NT2/D1 (cell line): ENCODE measurements at regions not wholly inside any gene's neighbourhood (a gene's known extent, or its start where the extent isn't known, plus 50 kb on each side); places are given as distances from the start of the nearest gene placed in this dataset.
A peak's percentile ranks its signal among the peaks of the same experiment; 100 is the strongest.

Experiments
- DNase-seq: peaks from one replicate; pipeline ENCODE4 v3.0.0-alpha.2; 2011; ENCODE audit warnings: low read depth, low spot score
- H3K27me3 ChIP-seq: 2 replicates; pipeline ENCODE4 v1.6.0; 2011; ENCODE audit warnings: mild to moderate bottlenecking; ENCODE audit not compliant: insufficient read length, insufficient read depth
- H3K36me3 ChIP-seq: 2 replicates; pipeline ENCODE4 v1.6.1; 2011; ENCODE audit warnings: mild to moderate bottlenecking, low read length, mixed read lengths; ENCODE audit not compliant: insufficient read depth, insufficient read length
- H3K4me1 ChIP-seq: 2 replicates; pipeline ENCODE4 v1.5.1; 2011; ENCODE audit not compliant: insufficient read depth, insufficient read length
- H3K4me3 ChIP-seq: 2 replicates; pipeline ENCODE4 v1.5.1; 2011; ENCODE audit warnings: low read depth; ENCODE audit not compliant: insufficient read length
- H3K9ac ChIP-seq: 2 replicates; pipeline ENCODE4 v1.6.0; 2011; ENCODE audit warnings: low read depth; ENCODE audit not compliant: insufficient read length
- H3K9me3 ChIP-seq: 2 replicates; pipeline ENCODE4 v1.5.1; 2011; ENCODE audit warnings: mild to moderate bottlenecking, low read length; ENCODE audit not compliant: insufficient read depth
- SUZ12 ChIP-seq: IDR thresholded peaks from 2 replicates; pipeline ENCODE4 v1.6.1; 2011; ENCODE audit not compliant: insufficient read length, insufficient read depth; ENCODE audit errors: extremely low read depth
- YY1 ChIP-seq: IDR thresholded peaks from 2 replicates; pipeline ENCODE4 v1.6.1; 2011; ENCODE audit not compliant: insufficient read length, insufficient read depth
- ZNF274 ChIP-seq: IDR thresholded peaks from 2 replicates; pipeline ENCODE4 v1.6.1; 2011; ENCODE audit warnings: mild to moderate bottlenecking, low read depth, low read length

- Histone ChIP-seq H3K36me3 (no peaks in the 10 kb centered on the region), H3K9ac (no peak overlapping the region), H3K27me3 (no peaks in the 10 kb centered on the region), H3K4me3 (no peak overlapping the region), H3K4me1 (no peaks in the 10 kb centered on the region), H3K9me3 (no peaks in the 10 kb centered on the region)
- TF ChIP-seq ZNF274 (no peak), SUZ12 (no peak), YY1 (no peak)
- no peak for DNase-seq
Observed at GRCh38 chr11:133678191-133678590, 145.9 kb upstream of the OPCML start.

DNA sequence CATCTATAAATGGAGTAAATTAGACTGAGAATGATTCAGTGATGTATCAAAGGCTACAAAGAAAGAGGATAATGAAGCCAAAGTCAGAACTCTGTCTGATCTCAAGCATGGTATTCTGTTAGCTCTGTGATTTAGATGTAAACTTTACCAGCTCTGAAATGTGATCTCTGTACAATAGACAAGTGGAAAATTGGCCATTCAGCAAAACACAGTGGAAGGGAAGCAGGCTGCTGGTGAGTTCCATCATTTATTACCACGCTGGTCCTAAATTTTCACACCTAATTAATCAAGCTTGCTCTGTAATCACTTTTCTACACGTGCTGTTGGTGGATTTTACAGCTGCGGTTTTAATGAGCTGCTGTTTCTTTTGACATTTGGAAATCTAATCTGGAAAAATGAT, 145.1 kb upstream of the OPCML start:
- no peaks in the 10 kb centered on the region for H3K9me3 ChIP-seq
- H3K4me1 ChIP-seq: no peaks in the 10 kb centered on the region
- no peaks in the 10 kb centered on the region for H3K27me3 ChIP-seq
- H3K4me3 ChIP-seq: no peak overlapping the region
- H3K36me3 ChIP-seq: no peaks in the 10 kb centered on the region
- TF ChIP-seq YY1: no peak
- TF ChIP-seq ZNF274: no peak
- no peak for TF ChIP-seq SUZ12
- no peak overlapping the region for H3K9ac ChIP-seq
- no peak for DNase-seq

DNA sequence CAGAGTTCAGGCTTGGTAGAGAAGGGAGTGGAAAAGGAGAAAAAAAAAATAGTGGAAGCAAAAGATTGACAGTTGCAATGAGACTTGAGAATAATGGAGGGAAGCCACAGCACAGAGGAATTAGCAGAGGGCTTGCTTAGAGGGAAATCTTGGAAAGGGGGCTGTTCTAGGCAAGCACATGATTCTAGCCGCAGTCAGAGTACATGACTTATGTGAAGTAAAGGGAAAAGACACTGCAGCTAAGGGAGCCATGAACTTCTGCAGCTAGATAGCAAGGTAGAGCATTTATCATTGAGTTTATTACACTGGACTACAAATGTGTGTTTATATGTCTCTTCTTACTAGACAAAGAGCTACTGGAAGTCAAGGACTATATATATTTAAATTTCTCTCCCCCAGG, 144.0 kb upstream of the OPCML start:
- TF ChIP-seq YY1: no peak
- TF ChIP-seq SUZ12: no peak
- no peak for TF ChIP-seq ZNF274

DNA sequence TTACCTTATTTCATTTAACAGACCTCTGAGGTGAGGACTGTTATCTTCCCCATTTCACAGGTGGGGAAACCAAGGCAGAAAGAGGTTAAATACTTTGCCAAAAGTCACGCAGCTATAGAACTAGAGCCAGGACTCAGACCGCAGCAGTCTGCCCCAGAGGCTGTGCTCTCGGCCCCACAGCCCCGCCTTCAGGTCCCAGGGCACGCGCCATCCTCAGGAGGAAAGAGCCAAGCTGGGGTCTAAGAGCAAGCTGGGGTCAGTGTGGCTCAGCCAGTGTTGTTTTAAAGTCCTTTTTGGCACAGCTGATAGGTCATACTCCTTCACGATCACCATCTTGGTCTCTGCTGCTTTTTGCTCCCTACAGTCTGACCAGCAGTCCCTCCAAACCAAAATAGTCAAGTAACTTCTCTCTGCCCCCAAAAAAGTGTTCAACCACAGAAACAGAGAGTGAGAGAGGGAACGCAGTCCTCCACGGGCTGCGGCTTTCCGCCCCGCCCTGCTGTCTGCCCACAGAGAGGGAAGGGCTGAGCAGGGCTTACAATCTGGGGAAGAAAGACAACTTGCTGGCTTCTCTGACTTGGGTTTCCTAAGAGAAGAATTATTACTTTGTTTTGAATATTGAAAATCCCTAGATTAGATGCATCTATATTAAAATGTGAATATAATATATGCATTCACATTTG, 137.2 kb upstream of the OPCML start:
- Histone ChIP-seq H3K4me3 (no peak overlapping the region), H3K36me3 (no peaks in the 10 kb centered on the region), H3K4me1 (no peaks in the 10 kb centered on the region), H3K27me3 (no peaks in the 10 kb centered on the region), H3K9ac (peak overlapping the region; percentile 18), H3K9me3 (no peaks in the 10 kb centered on the region)
- TF ChIP-seq YY1: no peak
- TF ChIP-seq ZNF274: no peak
- no peak for TF ChIP-seq SUZ12
- DNase-seq: no peak

More for the DNA sequence above, 144.0 kb upstream of the OPCML start:
- H3K9ac ChIP-seq: no peak overlapping the region
- H3K36me3 ChIP-seq: no peaks in the 10 kb centered on the region
- H3K4me1 ChIP-seq: no peaks in the 10 kb centered on the region
- H3K9me3 ChIP-seq: no peaks in the 10 kb centered on the region
- no peak overlapping the region for H3K4me3 ChIP-seq
- no peak for DNase-seq
- H3K27me3 ChIP-seq: no peaks in the 10 kb centered on the region

- TF ChIP-seq ZNF274 (no peak), YY1 (no peak), SUZ12 (no peak)
- Histone ChIP-seq H3K4me1 (peaks cover 4% of the 10 kb centered on the region), H3K4me3 (no peak overlapping the region), H3K9ac (no peak overlapping the region), H3K36me3 (no peaks in the 10 kb centered on the region), H3K9me3 (no peaks in the 10 kb centered on the region), H3K27me3 (no peaks in the 10 kb centered on the region)
- no peak for DNase-seq
Observed at GRCh38 chr11:133663135-133663985, 131.1 kb upstream of the OPCML start.

GRCh38 chr11:133661846-133662245, 129.5 kb upstream of the OPCML start:
- no peaks in the 10 kb centered on the region for H3K9me3 ChIP-seq
- no peak overlapping the region for H3K9ac ChIP-seq
- TF ChIP-seq YY1: no peak
- no peak for TF ChIP-seq SUZ12
- no peak for TF ChIP-seq ZNF274
- peaks cover 4% of the 10 kb centered on the region for H3K4me1 ChIP-seq
- H3K36me3 ChIP-seq: no peaks in the 10 kb centered on the region
- no peak overlapping the region for H3K4me3 ChIP-seq
- no peak for DNase-seq
- no peaks in the 10 kb centered on the region for H3K27me3 ChIP-seq

DNA sequence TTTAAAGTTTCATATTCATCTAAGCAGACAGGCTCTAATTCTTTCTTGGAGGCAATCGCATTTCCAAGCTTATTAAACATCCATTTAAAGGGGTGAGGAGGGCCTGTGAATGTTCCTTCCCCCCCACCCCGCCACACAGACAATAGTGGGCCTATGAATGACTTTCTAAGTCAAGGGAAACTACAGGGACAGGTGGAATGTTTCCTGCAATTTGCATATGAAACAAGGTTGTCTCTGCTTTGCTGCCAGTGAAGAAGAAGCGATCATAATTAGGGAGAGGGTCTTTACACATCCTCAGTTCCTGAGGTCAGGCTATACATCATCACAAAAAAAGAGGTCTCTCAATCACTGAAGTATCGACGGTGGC, 127.9 kb upstream of the OPCML start:
- Histone ChIP-seq H3K4me1 (peaks cover 4% of the 10 kb centered on the region), H3K27me3 (no peaks in the 10 kb centered on the region), H3K4me3 (no peak overlapping the region), H3K9me3 (no peaks in the 10 kb centered on the region), H3K9ac (no peak overlapping the region), H3K36me3 (no peaks in the 10 kb centered on the region)
- TF ChIP-seq ZNF274: no peak
- TF ChIP-seq SUZ12: no peak
- TF ChIP-seq YY1: no peak
- no peak for DNase-seq
